A673 (cell line): ENCODE measurements at regions not wholly inside any gene's neighbourhood (a gene's known extent, or its start where the extent isn't known, plus 50 kb on each side); places are given as distances from the start of the nearest gene placed in this dataset.

Source experiments
- EZH2 ChIP-seq: fragments of 200-600 bp; sonication (generic); IDR thresholded peaks from 2 replicates; pipeline ENCODE4 v1.6.1; 2017; ENCODE audit warnings: borderline replicate concordance, low read depth, mild to moderate bottlenecking, mixed read lengths, antibody characterized with exemption, low read length; ENCODE audit not compliant: poor library complexity, severe bottlenecking
- TF ChIP-seq, protein P1 (sequence below): fragments of 300-800, 200-600 bp; sonication (generic); conservative IDR thresholded peaks from 2 replicates; pipeline ENCODE4 v1.5.1; 2017; ENCODE audit warnings: low read depth, mild to moderate bottlenecking, antibody characterized with exemption, low read length, moderate library complexity, mixed read lengths

DNA sequence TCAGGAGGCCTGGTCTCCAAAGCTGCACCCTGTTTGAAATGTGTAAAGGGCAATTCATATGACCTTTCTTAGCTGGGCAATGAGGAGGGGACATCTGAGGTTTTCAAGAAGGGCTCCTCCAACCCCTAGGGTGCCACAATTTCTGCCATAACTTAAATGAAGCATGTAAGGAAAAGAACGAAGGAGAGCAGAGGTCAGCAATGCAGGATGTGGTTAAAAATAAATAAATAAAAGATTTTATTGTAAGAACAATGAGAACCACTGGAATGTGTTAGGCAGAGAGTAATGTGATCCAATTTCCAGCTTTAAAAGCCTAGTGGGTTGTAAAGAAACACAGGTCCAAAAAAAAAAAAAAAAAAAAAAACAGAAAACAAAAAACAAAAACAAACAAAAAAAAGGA is 673.1 kb downstream of the TNS3 start:
- no peak for TF ChIP-seq EZH2
- TF ChIP-seq, protein P1, sequence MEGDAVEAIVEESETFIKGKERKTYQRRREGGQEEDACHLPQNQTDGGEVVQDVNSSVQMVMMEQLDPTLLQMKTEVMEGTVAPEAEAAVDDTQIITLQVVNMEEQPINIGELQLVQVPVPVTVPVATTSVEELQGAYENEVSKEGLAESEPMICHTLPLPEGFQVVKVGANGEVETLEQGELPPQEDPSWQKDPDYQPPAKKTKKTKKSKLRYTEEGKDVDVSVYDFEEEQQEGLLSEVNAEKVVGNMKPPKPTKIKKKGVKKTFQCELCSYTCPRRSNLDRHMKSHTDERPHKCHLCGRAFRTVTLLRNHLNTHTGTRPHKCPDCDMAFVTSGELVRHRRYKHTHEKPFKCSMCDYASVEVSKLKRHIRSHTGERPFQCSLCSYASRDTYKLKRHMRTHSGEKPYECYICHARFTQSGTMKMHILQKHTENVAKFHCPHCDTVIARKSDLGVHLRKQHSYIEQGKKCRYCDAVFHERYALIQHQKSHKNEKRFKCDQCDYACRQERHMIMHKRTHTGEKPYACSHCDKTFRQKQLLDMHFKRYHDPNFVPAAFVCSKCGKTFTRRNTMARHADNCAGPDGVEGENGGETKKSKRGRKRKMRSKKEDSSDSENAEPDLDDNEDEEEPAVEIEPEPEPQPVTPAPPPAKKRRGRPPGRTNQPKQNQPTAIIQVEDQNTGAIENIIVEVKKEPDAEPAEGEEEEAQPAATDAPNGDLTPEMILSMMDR: no peak
